ENCODE measurements at regions not wholly inside any gene's neighbourhood (a gene's known extent, or its start where the extent isn't known, plus 50 kb on each side); places are given as distances from the start of the nearest gene placed in this dataset.

DNA sequence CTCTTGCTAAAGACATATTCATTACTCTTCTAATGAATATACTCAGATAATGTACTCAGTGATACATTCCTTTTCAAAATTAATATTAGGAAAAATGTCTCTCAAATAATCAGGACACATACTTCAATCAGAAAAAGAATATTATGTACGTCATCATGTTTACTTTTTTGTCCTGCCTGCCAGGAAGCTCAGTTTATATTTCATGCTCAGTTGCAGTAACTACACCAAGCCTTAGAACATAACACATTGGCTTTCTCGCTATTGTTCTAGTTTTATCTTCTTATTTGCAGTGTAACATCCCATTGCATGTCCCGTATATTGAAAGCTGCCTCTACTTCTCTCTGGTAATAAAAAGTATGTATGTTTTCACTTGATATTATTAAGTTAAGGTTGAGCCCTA, 181.5 kb upstream of the LPP start:
- peaks cover 0 to 4% (median 0%) of the 10 kb centered on the region in 5 donors for H3K4me1 ChIP-seq (ENCODE audit: control insufficient read depth in 5 of 5, insufficient read depth in 5 of 5, low read length in 5 of 5)
- TF ChIP-seq, protein P1, sequence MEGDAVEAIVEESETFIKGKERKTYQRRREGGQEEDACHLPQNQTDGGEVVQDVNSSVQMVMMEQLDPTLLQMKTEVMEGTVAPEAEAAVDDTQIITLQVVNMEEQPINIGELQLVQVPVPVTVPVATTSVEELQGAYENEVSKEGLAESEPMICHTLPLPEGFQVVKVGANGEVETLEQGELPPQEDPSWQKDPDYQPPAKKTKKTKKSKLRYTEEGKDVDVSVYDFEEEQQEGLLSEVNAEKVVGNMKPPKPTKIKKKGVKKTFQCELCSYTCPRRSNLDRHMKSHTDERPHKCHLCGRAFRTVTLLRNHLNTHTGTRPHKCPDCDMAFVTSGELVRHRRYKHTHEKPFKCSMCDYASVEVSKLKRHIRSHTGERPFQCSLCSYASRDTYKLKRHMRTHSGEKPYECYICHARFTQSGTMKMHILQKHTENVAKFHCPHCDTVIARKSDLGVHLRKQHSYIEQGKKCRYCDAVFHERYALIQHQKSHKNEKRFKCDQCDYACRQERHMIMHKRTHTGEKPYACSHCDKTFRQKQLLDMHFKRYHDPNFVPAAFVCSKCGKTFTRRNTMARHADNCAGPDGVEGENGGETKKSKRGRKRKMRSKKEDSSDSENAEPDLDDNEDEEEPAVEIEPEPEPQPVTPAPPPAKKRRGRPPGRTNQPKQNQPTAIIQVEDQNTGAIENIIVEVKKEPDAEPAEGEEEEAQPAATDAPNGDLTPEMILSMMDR (IDR thresholded peaks at IDR 0.05; ENCODE audit: control extremely low read depth, extremely low read depth), result no peak
- no peak overlapping the region for H3K4me3 ChIP-seq
- H3K36me3 ChIP-seq (ENCODE audit: control insufficient read depth in 4 of 4, insufficient read depth in 4 of 4, low read length in 4 of 4), result no peaks in the 10 kb centered on the region
- no peak for DNase-seq
- WGBS, 2 donors, result 44 to 72% methylated on average over 3 of the region's 3 CpGs
- H3K27me3 ChIP-seq (ENCODE audit: control insufficient read depth in 3 of 3, insufficient read depth in 3 of 3, low read length in 2 of 3), result peaks cover 0 to 3% (median 0%) of the 10 kb centered on the region in 3 donors
- ATAC-seq (ENCODE audit: insufficient read depth, low FRiP score), result no peak
- H3K9me3 ChIP-seq (ENCODE audit: control insufficient read depth in 4 of 4, insufficient read depth in 3 of 4, low read length in 3 of 4), result no peaks in the 10 kb centered on the region
- H3K9ac ChIP-seq (ENCODE audit: insufficient read depth in 1 of 2, low read length in 2 of 2), result no peak overlapping the region
- no peak overlapping the region for H3K27ac ChIP-seq (ENCODE audit: low read depth in 1 of 2, low read length in 1 of 2)

DNA sequence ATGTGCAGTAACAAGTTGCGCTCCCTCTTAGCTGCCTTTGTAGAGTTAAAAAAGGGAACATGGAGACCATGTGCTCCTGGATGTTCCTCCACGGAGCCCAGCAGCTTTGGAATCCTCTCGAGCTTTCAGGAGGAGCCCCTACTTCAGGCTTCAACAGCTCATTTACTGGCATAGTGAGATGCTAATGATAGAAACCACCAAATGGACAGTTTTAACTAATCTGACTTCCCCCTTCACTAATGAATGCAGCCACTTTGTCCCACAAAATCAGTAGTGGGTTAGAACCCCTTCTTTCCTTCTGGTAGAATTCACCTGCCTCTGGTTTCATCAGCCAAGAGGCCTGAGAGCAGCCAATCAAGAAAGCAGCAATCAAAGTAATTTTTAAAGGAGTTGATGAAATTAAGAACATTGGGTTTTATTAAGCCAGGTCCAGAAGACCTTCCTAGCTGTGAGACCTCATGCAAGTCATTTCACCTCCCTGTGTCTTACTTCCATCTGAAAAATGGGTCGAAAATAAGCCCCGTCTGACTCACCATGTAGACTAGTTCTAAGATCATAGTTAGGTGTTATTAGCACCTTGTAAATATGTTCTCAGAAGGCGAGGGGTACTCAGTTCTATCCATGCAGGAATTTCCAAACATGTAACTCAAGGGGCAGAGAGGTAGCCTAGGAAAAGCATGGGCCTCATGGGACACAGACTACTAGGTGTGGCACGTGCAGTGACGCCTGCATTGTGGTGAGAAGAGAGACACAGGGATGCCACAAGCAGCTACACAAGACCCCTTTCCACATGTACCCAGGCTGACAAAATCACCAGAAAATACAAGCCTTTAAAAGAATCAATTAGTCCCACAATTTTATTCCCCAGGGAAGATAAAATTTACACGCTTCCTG, 179.7 kb upstream of the LPP start:
- no peaks in the 10 kb centered on the region for H3K36me3 ChIP-seq (ENCODE audit: control insufficient read depth in 4 of 4, insufficient read depth in 4 of 4, low read length in 4 of 4)
- peaks cover 0 to 4% (median 0%) of the 10 kb centered on the region in 5 donors for H3K4me1 ChIP-seq (ENCODE audit: control insufficient read depth in 5 of 5, insufficient read depth in 5 of 5, low read length in 5 of 5)
- no peak for ATAC-seq (ENCODE audit: insufficient read depth, low FRiP score)
- WGBS, 2 donors, result 85 to 88% methylated on average over 9 of the region's 9 CpGs
- TF ChIP-seq, protein P1 (IDR thresholded peaks at IDR 0.05; ENCODE audit: control extremely low read depth, extremely low read depth), result no peak
- peaks cover 0 to 3% (median 0%) of the 10 kb centered on the region in 3 donors for H3K27me3 ChIP-seq (ENCODE audit: control insufficient read depth in 3 of 3, insufficient read depth in 3 of 3, low read length in 2 of 3)
- no peak for DNase-seq
- no peak overlapping the region for H3K9ac ChIP-seq (ENCODE audit: insufficient read depth in 1 of 2, low read length in 2 of 2)
- H3K4me3 ChIP-seq, result no peak overlapping the region
- H3K9me3 ChIP-seq (ENCODE audit: control insufficient read depth in 4 of 4, insufficient read depth in 3 of 4, low read length in 3 of 4), result peaks cover 0 to 3% (median 0%) of the 10 kb centered on the region in 4 donors
- H3K27ac ChIP-seq (ENCODE audit: low read depth in 1 of 2, low read length in 1 of 2), result no peak overlapping the region

DNA sequence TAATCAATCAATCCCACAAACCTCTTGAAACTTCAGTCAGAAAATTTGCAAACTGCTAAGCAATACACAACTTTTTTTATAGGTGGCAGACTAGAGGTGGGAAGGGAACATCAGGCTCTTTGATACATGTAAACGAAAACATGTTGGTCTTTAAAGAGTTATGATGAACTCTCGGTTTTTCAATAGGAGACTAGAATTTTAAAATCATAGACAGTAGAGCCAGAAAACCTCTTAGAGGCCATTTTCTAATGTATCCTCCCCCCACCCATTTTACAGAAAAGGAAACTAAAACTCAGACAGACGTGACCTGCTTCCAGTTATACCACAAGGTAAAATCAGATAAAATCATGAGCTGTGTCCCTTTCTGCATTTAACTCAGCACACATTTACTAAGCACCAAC, 179.1 kb upstream of the LPP start:
- Histone ChIP-seq H3K9me3 (ENCODE audit: control insufficient read depth in 4 of 4, insufficient read depth in 3 of 4, low read length in 3 of 4) (peaks cover 0 to 3% (median 0%) of the 10 kb centered on the region in 4 donors), H3K27ac (ENCODE audit: low read depth in 1 of 2, low read length in 1 of 2) (no peak overlapping the region), H3K27me3 (ENCODE audit: control insufficient read depth in 3 of 3, insufficient read depth in 3 of 3, low read length in 2 of 3) (peaks cover 0 to 3% (median 0%) of the 10 kb centered on the region in 3 donors), H3K4me1 (ENCODE audit: control insufficient read depth in 5 of 5, insufficient read depth in 5 of 5, low read length in 5 of 5) (peaks cover 0 to 4% (median 0%) of the 10 kb centered on the region in 5 donors), H3K4me3 (no peak overlapping the region), H3K9ac (ENCODE audit: insufficient read depth in 1 of 2, low read length in 2 of 2) (no peak overlapping the region), H3K36me3 (ENCODE audit: control insufficient read depth in 4 of 4, insufficient read depth in 4 of 4, low read length in 4 of 4) (no peaks in the 10 kb centered on the region)
- DNase-seq (no peak), ATAC-seq (ENCODE audit: insufficient read depth, low FRiP score) (no peak)
- 55 to 59% methylated on average over 3 of the region's 3 CpGs for WGBS, 2 donors
- TF ChIP-seq, protein P1 (IDR thresholded peaks at IDR 0.05; ENCODE audit: control extremely low read depth, extremely low read depth), result no peak

Measured in lung (tissue), 11 donors.